ENCODE measurements at regions not wholly inside any gene's neighbourhood (a gene's known extent, or its start where the extent isn't known, plus 50 kb on each side); places are given as distances from the start of the nearest gene placed in this dataset.

DNA sequence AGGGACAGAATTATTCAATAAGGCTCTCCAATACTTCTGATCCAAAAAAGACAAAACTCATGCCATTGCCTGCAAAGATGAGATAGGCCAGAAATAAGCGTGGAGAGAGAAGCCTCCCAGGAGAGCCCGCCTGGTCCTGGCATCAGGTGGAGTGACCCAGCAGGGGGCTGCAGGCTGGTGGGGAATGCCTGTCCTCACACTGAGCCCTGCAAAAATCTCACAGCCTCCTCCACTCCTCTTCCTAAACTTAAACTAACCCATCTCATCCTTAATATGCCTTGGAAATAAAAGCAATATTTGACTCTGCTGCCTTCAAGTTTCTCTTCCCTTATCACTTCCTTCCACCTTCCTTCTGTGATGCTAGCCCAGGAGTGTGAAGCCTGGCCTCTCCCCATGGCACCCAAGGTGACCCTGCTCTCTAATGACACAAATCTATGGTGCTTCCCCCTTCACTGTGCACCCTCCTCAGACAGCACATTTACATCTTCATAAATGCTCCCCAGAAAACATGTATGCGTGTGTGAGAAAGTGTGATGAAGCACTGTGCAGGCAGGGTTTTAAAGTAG lies 218.4 kb downstream of the ANAPC1 start:
- TF ChIP-seq, protein P1, sequence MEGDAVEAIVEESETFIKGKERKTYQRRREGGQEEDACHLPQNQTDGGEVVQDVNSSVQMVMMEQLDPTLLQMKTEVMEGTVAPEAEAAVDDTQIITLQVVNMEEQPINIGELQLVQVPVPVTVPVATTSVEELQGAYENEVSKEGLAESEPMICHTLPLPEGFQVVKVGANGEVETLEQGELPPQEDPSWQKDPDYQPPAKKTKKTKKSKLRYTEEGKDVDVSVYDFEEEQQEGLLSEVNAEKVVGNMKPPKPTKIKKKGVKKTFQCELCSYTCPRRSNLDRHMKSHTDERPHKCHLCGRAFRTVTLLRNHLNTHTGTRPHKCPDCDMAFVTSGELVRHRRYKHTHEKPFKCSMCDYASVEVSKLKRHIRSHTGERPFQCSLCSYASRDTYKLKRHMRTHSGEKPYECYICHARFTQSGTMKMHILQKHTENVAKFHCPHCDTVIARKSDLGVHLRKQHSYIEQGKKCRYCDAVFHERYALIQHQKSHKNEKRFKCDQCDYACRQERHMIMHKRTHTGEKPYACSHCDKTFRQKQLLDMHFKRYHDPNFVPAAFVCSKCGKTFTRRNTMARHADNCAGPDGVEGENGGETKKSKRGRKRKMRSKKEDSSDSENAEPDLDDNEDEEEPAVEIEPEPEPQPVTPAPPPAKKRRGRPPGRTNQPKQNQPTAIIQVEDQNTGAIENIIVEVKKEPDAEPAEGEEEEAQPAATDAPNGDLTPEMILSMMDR (IDR thresholded peaks at IDR 0.05; ENCODE audit: borderline replicate concordance, extremely low read depth, insufficient read depth) = no peak
- FAIRE-seq = no peak
- no peaks in the 10 kb centered on the region for H3K36me3 ChIP-seq (ENCODE audit: control insufficient read depth in 2 of 3, insufficient read depth in 3 of 3, low read length in 3 of 3)

DNA sequence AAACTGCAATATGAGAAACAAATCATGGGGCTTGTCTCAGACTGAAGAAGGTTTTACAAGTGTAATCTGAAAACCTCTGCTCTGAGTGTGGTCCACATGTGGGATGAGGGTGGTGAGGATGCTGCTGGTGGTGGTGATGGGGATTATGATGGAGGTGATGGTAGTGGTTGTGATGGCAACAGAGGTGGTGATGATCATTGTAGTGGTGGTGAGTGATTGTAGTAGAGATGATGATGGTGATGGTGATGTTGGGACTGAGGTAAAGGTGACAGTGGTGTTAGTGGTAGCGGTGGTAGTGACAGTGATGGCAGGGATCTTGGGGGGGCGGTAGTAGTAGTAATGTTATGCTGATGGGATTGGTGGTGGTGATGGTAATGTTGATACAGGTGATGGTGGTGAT lies 217.8 kb downstream of the ANAPC1 start:
- Histone ChIP-seq H3K9me3 (ENCODE audit: control insufficient read depth in 2 of 3, insufficient read depth in 1 of 3, low read length in 3 of 3) (no peaks in the 10 kb centered on the region), H3K27ac (ENCODE audit: low read depth in 2 of 2, low read length in 2 of 2) (no peak overlapping the region), H3K4me3 (ENCODE audit: low read length in 3 of 3) (no peak overlapping the region), H3K4me1 (ENCODE audit: control insufficient read depth in 2 of 3, insufficient read depth in 2 of 3, low read depth in 1 of 3, low read length in 3 of 3) (no peaks in the 10 kb centered on the region), H3K27me3 (ENCODE audit: control insufficient read depth, insufficient read depth, low read length) (no peaks in the 10 kb centered on the region), H3K9ac (ENCODE audit: low read length in 3 of 3) (no peak overlapping the region), H3K36me3 (ENCODE audit: control insufficient read depth in 2 of 3, insufficient read depth in 3 of 3, low read length in 3 of 3) (no peaks in the 10 kb centered on the region)
- TF ChIP-seq, protein P1 (IDR thresholded peaks at IDR 0.05; ENCODE audit: borderline replicate concordance, extremely low read depth, insufficient read depth) = no peak
- peak in 1 of 5 donors; percentile 3 for DNase-seq
- FAIRE-seq = no peak
- intact Hi-C loops (cut with DNase I) = no loop called here

More for the DNA sequence above, 218.4 kb downstream of the ANAPC1 start:
- intact Hi-C loops (cut with DNase I) = no loop called here
- Histone ChIP-seq H3K4me3 (ENCODE audit: low read length in 3 of 3) (no peak overlapping the region), H3K9me3 (ENCODE audit: control insufficient read depth in 2 of 3, insufficient read depth in 1 of 3, low read length in 3 of 3) (no peaks in the 10 kb centered on the region), H3K9ac (ENCODE audit: low read length in 3 of 3) (no peak overlapping the region), H3K4me1 (ENCODE audit: control insufficient read depth in 2 of 3, insufficient read depth in 2 of 3, low read depth in 1 of 3, low read length in 3 of 3) (peaks cover 0 to under 1% (median 0%) of the 10 kb centered on the region in 3 donors), H3K27ac (ENCODE audit: low read depth in 2 of 2, low read length in 2 of 2) (no peak overlapping the region), H3K27me3 (ENCODE audit: control insufficient read depth, insufficient read depth, low read length) (no peaks in the 10 kb centered on the region)
- DNase-seq = peak in 1 of 5 donors; percentile 5

DNA sequence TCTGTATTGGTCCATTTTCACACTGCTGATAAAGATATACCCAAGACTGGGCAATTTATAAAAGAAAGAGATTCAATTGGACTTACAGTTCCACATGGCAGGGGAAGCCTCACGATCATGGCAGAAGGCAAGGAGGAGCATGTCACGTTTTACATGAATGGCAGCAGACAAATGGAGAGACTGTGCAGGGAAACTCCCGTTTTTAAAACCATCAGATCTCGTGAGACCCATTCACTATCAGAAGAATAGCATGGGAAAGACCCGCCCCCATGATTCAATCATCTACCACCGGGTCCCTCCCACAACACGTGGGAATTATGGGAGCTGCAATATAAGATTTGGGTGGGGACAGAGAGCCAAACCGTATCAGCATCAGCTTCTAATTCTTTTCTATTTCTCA lies 217.0 kb downstream of the ANAPC1 start:
- peaks cover 0 to 2% (median 0%) of the 10 kb centered on the region in 3 donors for H3K4me1 ChIP-seq (ENCODE audit: control insufficient read depth in 2 of 3, insufficient read depth in 2 of 3, low read depth in 1 of 3, low read length in 3 of 3)
- H3K27me3 ChIP-seq (ENCODE audit: control insufficient read depth, insufficient read depth, low read length) = no peaks in the 10 kb centered on the region
- H3K27ac ChIP-seq (ENCODE audit: low read depth in 2 of 2, low read length in 2 of 2) = no peak overlapping the region
- no peak overlapping the region for H3K4me3 ChIP-seq (ENCODE audit: low read length in 3 of 3)
- H3K36me3 ChIP-seq (ENCODE audit: control insufficient read depth in 2 of 3, insufficient read depth in 3 of 3, low read length in 3 of 3) = no peaks in the 10 kb centered on the region
- DNase-seq = peak in 1 of 5 donors; percentile 11
- TF ChIP-seq, protein P1 (IDR thresholded peaks at IDR 0.05; ENCODE audit: borderline replicate concordance, extremely low read depth, insufficient read depth) = no peak
- FAIRE-seq = no peak
- no peak overlapping the region for H3K9ac ChIP-seq (ENCODE audit: low read length in 3 of 3)
- H3K9me3 ChIP-seq (ENCODE audit: control insufficient read depth in 2 of 3, insufficient read depth in 1 of 3, low read length in 3 of 3) = no peaks in the 10 kb centered on the region
- intact Hi-C loops (cut with DNase I) = no loop called here

Measured in kidney (tissue), 13 donors.